AG04449 (cell line): ENCODE measurements at regions not wholly inside any gene's neighbourhood (a gene's known extent, or its start where the extent isn't known, plus 50 kb on each side); places are given as distances from the start of the nearest gene placed in this dataset.

Experiments
- CTCF ChIA-PET: fragments of 350-600 bp; formaldehyde crosslinking; extraction: SDS; loops from one replicate; lab custom pipeline; 2021; ENCODE audit warnings: antibody characterized with exemption; lab: Yijun Ruan, JAX
- POLR2A ChIA-PET: fragments of 400-600, 350-600 bp; formaldehyde crosslinking; extraction: SDS; loops from one replicate; lab custom pipeline; 2020; ENCODE audit warnings: antibody characterized with exemption, inconsistent platforms; lab: Yijun Ruan, JAX
- DNase-seq: peaks from one replicate; pipeline ENCODE4 v3.0.0-alpha.2; 2010; ENCODE audit warnings: low read depth, low spot score
- H3K4me3 ChIP-seq: 2 replicates; pipeline ENCODE4 v1.5.1; 2011; ENCODE audit warnings: low read depth, mild to moderate bottlenecking, control low read depth, low read length
- CTCF ChIP-seq: IDR thresholded peaks from one replicate; pipeline ENCODE4 v1.5.1; 2011; ENCODE audit warnings: mild to moderate bottlenecking, moderate library complexity, low read length, control low read depth, inconsistent platforms; ENCODE audit not compliant: insufficient read depth; ENCODE audit errors: missing control alignments

GRCh38 chr4:147299205-147299604 is 181.7 kb upstream of the EDNRA start:
- ChIA-PET CTCF (no interaction called here), POLR2A (no interaction called here)
- TF ChIP-seq CTCF, result no peak
- H3K4me3 ChIP-seq, result no peak overlapping the region
- no peak for DNase-seq

DNA sequence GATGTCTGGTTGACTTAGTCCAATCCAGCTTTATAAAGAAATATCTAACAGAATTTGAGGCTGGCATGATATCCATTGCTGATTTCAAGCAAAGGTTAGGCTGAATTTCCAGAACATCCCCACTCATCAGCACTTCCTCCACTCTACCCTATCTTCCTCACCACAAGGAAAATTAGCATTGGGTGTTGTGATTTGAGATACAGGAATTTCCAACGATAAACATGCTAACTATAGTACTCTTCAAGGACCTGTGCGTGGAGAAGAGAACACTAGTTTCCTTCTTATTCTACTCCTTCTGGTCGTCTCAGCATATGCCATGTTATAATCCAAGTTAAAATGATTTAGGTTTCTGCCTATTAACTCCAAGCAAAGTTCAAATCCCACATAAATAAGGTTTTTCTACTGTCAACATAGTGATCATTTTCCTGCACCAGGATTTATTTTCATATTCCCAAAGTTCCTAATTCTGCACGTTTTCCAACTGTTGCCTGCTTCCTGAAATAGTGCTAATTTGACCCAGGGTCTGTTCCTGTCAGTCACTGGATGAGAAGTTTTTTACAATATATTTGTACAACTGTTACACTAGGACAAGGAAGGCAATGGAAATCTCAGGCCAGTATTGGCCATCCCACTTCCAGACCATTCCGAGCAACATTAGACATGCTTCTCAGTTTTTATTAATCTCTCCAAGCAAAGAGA is 177.6 kb upstream of the EDNRA start:
- no peak for DNase-seq

DNA sequence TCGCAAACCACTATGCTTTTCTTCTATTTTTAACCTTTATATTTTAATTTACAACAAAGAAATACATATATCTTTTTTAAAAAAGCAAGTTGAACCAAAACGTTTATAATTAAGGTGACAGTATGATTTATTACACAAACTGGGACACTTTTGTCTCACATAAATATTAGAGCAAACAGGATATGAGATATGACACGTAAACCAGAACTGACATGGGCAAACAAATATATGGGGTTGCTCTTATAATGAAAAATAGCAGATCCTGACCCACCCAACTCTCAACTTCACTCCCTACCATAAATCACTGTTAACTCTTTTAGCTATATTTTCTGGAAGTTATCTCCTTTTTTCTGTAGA is 177.0 kb upstream of the EDNRA start:
- no peak for TF ChIP-seq CTCF
- ChIA-PET POLR2A (no interaction called here), CTCF (no interaction called here)
- DNase-seq, result no peak
- no peak overlapping the region for H3K4me3 ChIP-seq

More for the DNA sequence above, 177.6 kb upstream of the EDNRA start:
- CTCF ChIA-PET, result no interaction called here
- POLR2A ChIA-PET, result no interaction called here
- no peak overlapping the region for H3K4me3 ChIP-seq
- TF ChIP-seq CTCF, result no peak

DNA sequence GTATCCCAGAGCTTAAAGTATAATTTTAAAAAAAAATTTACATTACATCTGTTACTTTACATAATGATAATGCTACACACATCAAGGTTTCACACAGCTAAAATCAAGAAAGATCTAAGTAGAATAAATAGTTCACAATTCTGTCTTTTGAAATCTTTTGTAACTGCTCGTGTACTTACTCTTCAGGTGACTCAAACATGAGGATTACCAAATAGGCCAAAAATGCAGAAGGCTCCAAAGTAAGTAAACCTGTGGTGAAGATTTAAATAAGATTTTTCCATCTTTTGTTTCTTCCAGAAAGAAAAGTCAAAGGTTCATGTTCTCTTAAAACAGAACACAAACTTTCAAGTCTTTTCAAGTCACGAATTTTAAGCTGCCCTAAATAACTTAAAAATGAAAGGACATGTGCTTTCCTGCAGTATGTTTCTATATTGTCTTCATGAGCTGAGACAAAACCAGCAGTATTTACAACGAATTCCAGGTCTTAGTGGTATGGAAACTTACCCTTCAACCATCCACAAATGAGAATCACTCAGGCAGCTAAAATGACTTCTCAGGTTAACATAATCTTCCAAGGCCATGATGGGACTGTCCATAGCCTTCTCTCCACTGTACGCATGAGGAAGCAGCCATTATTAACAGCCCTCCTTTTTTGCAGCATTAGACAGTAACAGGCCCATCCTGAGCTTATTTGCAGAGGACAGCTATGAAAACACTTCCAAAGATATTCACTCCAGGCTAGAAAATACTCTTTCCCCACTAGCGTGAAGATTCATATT is 172.8 kb upstream of the EDNRA start:
- no peak for TF ChIP-seq CTCF
- ChIA-PET CTCF (no interaction called here), POLR2A (no interaction called here)
- no peak overlapping the region for H3K4me3 ChIP-seq
- DNase-seq, result no peak

GRCh38 chr4:147309434-147309833 is 171.5 kb upstream of the EDNRA start:
- POLR2A ChIA-PET, result no interaction called here
- CTCF ChIA-PET, result no interaction called here
- no peak for DNase-seq
- H3K4me3 ChIP-seq, result no peak overlapping the region
- no peak for TF ChIP-seq CTCF

GRCh38 chr4:147310312-147310711 is 170.6 kb upstream of the EDNRA start:
- no peak for TF ChIP-seq CTCF
- ChIA-PET POLR2A (no interaction called here), CTCF (no interaction called here)
- no peak for DNase-seq
- H3K4me3 ChIP-seq, result no peak overlapping the region
